MV-4-11 (cell line): ENCODE measurements at regions not wholly inside any gene's neighbourhood (a gene's known extent, or its start where the extent isn't known, plus 50 kb on each side); places are given as distances from the start of the nearest gene placed in this dataset.
A peak's percentile ranks its signal among the peaks of the same experiment; 100 is the strongest.
"Not testable (repeated sequence)": the region's sequence is repeated elsewhere in the genome, so short reads cannot be mapped to it uniquely, and the experiment has no call there.

Experiments
- DNase-seq: peaks from one replicate; lab custom pipeline; 2025; lab: John Stamatoyannopoulos, UW

DNA sequence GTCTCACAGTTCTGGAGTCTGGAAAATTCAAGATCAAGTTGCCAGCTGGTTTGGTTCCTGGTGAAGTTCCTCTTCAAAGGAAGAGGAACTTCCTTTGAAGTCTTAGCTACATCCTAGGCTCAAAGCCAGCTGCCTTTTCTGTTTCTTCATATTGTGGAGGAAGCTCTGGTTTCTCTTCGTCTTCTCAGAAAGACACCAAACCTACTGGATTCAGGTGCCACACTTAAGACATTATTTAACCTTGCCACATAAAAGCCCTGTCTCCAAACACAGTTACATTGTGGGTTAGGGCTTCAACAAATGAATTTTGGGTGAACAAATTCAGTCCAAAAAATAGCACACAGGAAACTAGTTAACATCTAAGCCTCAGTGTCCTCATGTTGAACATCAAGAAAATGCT, 1019.8 kb downstream of the GALC start:
- DNase-seq = peak; percentile 21

DNA sequence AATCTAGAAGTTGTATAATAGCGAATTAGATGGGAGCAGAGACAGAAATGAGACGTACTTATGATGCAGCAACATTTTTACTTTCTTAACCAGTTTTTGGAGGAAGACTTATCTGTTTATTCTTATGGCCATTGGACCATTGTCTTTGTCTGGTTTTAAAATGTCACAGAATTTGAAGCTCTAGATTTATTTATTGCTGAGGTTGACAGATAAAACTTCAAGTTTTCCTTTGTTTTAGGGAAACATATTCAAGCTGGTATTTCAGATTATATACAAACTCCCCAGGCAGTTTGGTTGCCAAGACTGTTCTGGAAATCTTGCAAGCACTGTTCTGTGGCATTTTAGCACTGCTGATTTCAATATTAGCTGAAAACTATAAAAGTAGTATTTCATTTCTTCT, 1021.7 kb downstream of the GALC start:
- DNase-seq = no peak

GRCh38 chr14:86961106-86961716, 1031.8 kb downstream of the GALC start:
- DNase-seq = no peak

DNA sequence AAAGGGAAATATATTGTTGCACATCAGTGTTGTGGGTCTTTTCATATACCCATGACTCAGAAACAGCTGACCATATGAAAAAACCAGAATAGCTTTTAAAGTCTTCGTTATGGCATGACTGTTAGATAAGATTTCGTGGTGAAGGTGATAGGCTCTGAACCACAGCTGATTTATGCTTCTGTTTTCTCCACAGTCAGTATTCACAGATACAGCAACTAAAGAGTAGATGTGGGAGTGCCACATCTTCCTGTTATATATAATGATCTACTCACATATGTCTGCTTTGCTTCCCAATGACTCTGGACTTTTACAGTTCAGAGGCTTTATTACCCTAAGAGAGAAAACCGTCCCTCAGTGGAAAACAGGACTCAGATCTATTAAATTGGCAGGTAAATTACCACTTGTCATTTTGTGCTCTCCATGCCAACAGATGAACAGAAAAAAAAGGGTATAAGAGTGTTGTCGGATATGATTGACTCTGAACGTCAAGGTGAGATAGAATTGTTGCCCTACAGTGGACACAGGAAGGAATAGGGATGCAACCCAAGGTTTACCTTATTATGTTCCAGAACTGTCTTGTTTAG, 1037.1 kb downstream of the GALC start:
- DNase-seq = no peak

- DNase-seq = no peak
Observed at GRCh38 chr14:86954623-86955022, 1038.4 kb downstream of the GALC start.

DNA sequence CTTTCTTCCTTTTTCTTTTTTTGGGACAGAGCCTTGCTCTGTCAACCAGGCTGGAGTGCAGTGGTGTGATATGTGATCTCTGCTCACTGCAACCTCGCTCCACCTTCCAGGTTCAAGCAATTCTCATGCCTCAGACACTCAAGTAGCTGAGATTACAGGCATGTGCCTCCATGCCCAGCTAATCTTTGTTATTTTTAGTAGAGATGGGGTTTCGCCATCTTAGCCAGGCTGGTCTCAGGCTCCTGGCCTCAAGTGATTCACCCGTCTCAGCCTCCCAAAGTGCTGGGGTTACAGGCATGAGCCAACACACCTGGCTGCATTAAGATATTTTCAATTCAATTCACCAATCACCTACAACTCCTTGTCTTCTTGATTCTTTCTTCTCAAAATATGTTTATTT, 1046.5 kb downstream of the GALC start:
- no peak for DNase-seq

GRCh38 chr14:86944434-86944833, 1048.5 kb downstream of the GALC start:
- DNase-seq = no peak

DNA sequence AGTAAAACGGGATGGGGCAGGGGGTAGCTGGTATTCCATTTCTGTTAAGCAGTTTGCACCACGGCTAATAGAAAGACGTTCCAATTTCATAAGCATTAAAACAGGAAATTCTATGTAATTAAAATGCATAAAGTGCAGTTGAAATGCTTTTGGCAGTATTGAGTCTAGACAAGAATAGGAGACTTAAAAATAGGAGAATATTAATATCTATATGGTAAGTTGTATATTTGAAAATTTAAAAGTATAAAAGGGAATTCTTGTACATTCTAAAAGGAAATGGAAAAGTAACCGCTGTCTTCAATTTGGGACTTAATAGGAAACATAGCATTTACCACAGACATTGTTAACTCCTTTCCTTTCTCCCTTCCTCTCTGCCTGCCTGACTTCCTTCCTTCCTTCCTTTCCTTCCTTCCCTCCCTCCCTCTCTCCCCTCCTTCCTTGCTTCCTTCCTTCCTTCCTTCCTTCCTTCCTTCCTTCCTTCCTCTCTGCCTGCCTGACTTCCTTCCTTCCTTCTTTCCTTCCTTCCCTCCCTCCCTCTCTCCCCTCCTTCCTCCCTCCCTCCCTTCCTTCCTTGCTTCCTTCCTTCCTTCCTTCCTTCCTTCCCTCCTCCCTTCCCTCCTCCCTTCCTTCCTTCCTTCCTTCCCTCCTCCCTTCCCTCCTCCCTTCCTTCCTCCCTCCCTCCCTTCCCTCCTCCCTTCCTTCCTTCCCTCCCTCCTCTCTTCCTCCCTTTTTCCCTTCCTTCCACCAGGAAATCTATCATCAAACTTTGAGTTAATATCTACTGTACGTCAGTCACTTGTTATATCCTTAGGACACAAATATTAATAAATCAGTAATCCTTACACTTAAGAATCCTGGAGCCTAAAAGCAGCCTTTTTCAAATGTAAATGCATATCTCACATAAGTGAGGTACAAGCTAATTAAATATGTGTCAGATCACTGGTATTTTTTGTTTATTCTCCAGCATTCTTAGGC, 1049.3 kb downstream of the GALC start:
- DNase-seq = no peak

DNA sequence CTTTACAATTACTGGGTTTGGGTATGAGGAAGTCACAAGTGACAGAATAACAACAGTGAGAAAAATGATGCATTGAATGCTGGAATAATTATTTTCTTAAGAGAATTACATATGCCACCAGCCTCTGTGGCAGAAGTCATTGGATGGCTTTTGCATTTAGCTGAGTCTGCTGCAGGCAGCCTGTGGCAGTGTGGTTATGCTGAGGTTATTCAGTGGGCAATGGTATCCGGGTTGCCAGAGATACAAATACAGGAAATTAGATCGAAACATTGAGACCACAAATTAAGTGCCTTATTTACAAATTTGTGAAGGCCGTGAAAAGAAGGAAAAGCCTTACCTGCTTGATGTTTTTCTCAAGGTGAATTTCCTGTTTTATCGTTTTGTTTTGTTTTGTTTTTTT, 1050.0 kb downstream of the GALC start:
- no peak for DNase-seq

GRCh38 chr14:86940106-86940505, 1052.9 kb downstream of the GALC start:
- no peak for DNase-seq

DNA sequence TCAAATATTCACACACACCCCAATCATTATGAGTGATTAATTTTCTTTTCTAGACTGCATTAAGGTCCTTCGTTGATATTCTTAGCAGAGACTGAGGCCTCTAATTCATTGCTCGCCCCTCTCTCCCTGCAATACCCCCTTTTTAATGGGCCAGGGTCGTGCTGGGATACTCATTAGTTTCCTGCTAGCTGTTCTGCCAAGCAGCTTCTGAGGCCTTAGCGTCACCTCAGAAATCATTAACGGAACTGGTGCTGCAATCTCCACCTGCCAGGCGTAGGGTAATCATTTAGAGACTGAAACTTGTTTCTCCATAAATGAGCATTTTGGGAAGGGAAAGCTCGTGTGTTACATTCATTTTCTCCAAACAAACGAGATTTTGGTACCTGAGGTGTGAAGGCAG, 1054.7 kb downstream of the GALC start:
- no peak for DNase-seq

- DNase-seq = no peak
Observed at GRCh38 chr14:86936556-86936955, 1056.4 kb downstream of the GALC start.

- no peak for DNase-seq
Observed at GRCh38 chr14:86935241-86935885, 1057.6 kb downstream of the GALC start.

DNA sequence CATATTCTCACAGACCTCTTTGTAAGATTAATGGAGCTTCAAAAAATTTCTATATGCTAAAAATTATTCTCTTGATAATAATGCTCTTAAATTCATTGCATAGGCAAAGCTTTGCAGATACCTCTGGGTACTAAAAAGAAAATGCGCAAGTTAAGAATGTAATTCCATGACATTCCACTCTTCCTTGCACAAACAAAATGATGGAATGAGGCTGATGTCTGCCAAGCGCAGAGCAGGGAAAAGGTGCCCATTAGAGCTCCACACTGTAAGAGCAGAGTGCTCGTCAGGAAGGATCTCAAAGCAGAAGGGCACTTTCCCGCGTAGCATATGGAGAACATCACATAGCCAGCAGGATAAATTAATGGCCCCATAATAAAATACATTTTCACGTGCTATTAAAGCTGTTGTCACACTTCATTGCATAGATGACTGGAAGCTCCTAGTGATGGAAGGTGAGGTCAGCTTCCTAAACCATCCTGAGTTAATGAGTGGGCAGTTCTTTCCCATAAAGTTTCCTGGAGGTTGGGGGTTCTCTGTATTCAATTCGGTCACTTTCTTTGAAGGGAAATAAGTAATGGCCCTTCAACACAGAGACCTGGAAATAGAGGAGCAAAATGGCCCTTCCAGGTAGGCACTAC, 1058.9 kb downstream of the GALC start:
- DNase-seq = no peak

GRCh38 chr14:86933460-86933859, 1059.5 kb downstream of the GALC start:
- no peak for DNase-seq

DNA sequence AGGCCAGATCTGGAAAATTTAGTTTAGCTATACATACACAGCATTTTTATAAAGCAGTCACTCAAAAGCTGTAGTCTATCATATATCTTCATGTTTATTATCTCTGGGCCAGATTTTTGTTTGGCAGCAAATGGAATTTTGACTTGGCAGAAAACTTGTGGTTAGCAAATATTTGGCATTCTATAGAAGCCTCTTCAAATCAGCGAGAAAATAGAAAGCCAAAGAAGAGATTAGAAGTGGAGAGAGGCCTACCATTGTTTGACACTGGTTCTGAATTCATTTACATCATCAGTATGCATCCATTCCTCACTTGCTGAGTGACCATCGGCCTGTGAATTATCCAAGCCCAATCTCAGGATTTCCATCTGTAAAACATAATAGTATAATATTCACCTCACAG, 1077.6 kb downstream of the GALC start:
- no peak for DNase-seq

DNA sequence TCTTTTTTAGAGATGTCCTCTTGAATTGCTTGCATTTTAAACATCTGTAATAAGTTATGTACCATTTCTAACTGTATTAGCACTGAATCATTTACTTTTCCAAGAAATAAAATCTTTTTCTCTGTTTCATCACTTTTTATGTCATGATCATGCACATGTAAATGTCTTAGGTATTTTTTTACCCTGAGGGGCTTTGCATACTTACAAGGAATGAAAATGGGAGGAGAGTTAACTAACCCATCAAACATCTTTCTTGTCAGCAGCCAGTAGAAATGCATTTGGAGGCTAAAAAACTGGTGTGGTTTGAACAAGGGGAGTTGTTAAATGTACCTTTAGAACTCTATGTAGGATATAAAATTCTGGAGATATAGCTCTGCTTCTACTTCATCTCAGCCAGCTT, 1080.3 kb downstream of the GALC start:
- no peak for DNase-seq

GRCh38 chr14:86911486-86911885, 1081.5 kb downstream of the GALC start:
- DNase-seq = no peak

DNA sequence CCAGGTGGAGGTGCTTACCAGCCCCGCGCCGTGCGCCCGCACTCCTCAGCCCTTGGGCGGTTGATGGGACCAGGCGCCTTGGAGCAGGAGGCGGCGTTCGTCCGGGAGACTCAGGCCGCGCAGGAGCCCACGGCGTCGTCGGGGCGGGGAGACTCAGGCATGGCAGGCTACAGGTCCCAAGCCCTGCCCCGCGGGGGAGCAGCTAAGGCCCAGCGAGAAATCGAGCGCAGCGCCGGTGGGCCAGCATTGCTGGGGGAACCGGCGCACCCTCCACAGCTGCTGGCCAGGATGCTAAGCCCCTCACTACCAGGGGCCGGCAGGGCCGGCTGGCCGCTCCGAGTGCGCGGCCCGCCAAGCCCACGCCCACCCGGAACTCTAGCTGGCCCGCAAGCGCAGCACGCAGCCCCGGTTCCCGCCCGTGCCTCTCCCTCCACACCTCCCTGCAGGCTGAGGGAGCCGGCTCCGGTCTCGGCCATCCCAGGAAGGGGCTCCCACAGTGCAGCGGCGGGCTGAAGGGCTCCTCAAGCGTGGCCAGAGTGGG, 1087.5 kb downstream of the GALC start:
- DNase-seq = not testable (repeated sequence)

- DNase-seq = no peak
Observed at GRCh38 chr14:86902176-86902950, 1090.6 kb downstream of the GALC start.
